Mammary epithelial cell (primary cell): ENCODE measurements at regions not wholly inside any gene's neighbourhood (a gene's known extent, or its start where the extent isn't known, plus 50 kb on each side); places are given as distances from the start of the nearest gene placed in this dataset.

ENCODE experiments used
- CTCF ChIP-seq, 2 donors: IDR thresholded peaks in 1 of 2; conservative IDR thresholded peaks in 1 of 2; 2 replicates each; pipeline ENCODE4 v1.5.1; 2011 to 2012; ENCODE audit warnings: inconsistent platforms in 2 of 2, low read length in 2 of 2, mild to moderate bottlenecking in 2 of 2, control low read depth in 1 of 2, low read depth in 1 of 2; ENCODE audit not compliant: insufficient read depth in 1 of 2; ENCODE audit errors: extremely low read depth in 1 of 2
- EZH2 ChIP-seq: IDR thresholded peaks from 2 replicates; pipeline ENCODE4 v1.6.1; 2012; ENCODE audit warnings: low read length, inconsistent platforms, borderline replicate concordance

- TF ChIP-seq CTCF (conservative IDR thresholded peaks at IDR 0.05 in 1 of 2, IDR thresholded peaks at IDR 0.05 in 1 of 2; ENCODE audit: extremely low read depth in 1 of 2, insufficient read depth in 1 of 2, low read depth in 1 of 2, low read length in 2 of 2) (peak; percentile 37 to 49), EZH2 (no peak)
These were observed 505.6 kb downstream of the RAPGEF2 start for GRCh38 chr4:159608436-159608835.
